ENCODE measurements at regions not wholly inside any gene's neighbourhood (a gene's known extent, or its start where the extent isn't known, plus 50 kb on each side); places are given as distances from the start of the nearest gene placed in this dataset.

- TF ChIP-seq, protein P1, sequence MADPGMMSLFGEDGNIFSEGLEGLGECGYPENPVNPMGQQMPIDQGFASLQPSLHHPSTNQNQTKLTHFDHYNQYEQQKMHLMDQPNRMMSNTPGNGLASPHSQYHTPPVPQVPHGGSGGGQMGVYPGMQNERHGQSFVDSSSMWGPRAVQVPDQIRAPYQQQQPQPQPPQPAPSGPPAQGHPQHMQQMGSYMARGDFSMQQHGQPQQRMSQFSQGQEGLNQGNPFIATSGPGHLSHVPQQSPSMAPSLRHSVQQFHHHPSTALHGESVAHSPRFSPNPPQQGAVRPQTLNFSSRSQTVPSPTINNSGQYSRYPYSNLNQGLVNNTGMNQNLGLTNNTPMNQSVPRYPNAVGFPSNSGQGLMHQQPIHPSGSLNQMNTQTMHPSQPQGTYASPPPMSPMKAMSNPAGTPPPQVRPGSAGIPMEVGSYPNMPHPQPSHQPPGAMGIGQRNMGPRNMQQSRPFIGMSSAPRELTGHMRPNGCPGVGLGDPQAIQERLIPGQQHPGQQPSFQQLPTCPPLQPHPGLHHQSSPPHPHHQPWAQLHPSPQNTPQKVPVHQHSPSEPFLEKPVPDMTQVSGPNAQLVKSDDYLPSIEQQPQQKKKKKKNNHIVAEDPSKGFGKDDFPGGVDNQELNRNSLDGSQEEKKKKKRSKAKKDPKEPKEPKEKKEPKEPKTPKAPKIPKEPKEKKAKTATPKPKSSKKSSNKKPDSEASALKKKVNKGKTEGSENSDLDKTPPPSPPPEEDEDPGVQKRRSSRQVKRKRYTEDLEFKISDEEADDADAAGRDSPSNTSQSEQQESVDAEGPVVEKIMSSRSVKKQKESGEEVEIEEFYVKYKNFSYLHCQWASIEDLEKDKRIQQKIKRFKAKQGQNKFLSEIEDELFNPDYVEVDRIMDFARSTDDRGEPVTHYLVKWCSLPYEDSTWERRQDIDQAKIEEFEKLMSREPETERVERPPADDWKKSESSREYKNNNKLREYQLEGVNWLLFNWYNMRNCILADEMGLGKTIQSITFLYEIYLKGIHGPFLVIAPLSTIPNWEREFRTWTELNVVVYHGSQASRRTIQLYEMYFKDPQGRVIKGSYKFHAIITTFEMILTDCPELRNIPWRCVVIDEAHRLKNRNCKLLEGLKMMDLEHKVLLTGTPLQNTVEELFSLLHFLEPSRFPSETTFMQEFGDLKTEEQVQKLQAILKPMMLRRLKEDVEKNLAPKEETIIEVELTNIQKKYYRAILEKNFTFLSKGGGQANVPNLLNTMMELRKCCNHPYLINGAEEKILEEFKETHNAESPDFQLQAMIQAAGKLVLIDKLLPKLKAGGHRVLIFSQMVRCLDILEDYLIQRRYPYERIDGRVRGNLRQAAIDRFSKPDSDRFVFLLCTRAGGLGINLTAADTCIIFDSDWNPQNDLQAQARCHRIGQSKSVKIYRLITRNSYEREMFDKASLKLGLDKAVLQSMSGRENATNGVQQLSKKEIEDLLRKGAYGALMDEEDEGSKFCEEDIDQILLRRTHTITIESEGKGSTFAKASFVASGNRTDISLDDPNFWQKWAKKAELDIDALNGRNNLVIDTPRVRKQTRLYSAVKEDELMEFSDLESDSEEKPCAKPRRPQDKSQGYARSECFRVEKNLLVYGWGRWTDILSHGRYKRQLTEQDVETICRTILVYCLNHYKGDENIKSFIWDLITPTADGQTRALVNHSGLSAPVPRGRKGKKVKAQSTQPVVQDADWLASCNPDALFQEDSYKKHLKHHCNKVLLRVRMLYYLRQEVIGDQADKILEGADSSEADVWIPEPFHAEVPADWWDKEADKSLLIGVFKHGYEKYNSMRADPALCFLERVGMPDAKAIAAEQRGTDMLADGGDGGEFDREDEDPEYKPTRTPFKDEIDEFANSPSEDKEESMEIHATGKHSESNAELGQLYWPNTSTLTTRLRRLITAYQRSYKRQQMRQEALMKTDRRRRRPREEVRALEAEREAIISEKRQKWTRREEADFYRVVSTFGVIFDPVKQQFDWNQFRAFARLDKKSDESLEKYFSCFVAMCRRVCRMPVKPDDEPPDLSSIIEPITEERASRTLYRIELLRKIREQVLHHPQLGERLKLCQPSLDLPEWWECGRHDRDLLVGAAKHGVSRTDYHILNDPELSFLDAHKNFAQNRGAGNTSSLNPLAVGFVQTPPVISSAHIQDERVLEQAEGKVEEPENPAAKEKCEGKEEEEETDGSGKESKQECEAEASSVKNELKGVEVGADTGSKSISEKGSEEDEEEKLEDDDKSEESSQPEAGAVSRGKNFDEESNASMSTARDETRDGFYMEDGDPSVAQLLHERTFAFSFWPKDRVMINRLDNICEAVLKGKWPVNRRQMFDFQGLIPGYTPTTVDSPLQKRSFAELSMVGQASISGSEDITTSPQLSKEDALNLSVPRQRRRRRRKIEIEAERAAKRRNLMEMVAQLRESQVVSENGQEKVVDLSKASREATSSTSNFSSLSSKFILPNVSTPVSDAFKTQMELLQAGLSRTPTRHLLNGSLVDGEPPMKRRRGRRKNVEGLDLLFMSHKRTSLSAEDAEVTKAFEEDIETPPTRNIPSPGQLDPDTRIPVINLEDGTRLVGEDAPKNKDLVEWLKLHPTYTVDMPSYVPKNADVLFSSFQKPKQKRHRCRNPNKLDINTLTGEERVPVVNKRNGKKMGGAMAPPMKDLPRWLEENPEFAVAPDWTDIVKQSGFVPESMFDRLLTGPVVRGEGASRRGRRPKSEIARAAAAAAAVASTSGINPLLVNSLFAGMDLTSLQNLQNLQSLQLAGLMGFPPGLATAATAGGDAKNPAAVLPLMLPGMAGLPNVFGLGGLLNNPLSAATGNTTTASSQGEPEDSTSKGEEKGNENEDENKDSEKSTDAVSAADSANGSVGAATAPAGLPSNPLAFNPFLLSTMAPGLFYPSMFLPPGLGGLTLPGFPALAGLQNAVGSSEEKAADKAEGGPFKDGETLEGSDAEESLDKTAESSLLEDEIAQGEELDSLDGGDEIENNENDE (IDR thresholded peaks at IDR 0.05; ENCODE audit: insufficient replicate concordance, low read length): no peak
- TF ChIP-seq TBP (IDR thresholded peaks at IDR 0.05; ENCODE audit: low read depth, low read length): no peak
- TF ChIP-seq GABPA (IDR thresholded peaks at IDR 0.05; ENCODE audit: borderline replicate concordance, insufficient read depth, low read length): no peak
- no peak for TF ChIP-seq KDM1A (IDR thresholded peaks at IDR 0.05; ENCODE audit: borderline replicate concordance, low read length)
- no peak for TF ChIP-seq POU5F1 (IDR thresholded peaks at IDR 0.05; ENCODE audit: low read depth, low read length)
- TF ChIP-seq BACH1 (IDR thresholded peaks at IDR 0.05; ENCODE audit: low read length): no peak
- no peak for TF ChIP-seq TAF7 (optimal IDR thresholded peaks at IDR 0.05; ENCODE audit: borderline replicate concordance, low read depth, low read length)
- TF ChIP-seq SAP30 (IDR thresholded peaks at IDR 0.05; ENCODE audit: insufficient read depth, insufficient replicate concordance, low read length): no peak
- TF ChIP-seq RFX5 (IDR thresholded peaks at IDR 0.05; ENCODE audit: borderline replicate concordance, low read depth, low read length): no peak
- no peak for TF ChIP-seq CEBPB (IDR thresholded peaks at IDR 0.05; ENCODE audit: low read depth, low read length)
- TF ChIP-seq TCF12 (IDR thresholded peaks at IDR 0.05; ENCODE audit: low read depth, low read length): no peak
- TF ChIP-seq, protein P2, sequence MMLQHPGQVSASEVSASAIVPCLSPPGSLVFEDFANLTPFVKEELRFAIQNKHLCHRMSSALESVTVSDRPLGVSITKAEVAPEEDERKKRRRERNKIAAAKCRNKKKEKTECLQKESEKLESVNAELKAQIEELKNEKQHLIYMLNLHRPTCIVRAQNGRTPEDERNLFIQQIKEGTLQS (IDR thresholded peaks at IDR 0.05; ENCODE audit: insufficient read depth, low read depth, low read length): no peak
These were observed 462.5 kb upstream of the TBX3 start (continued) for GRCh38 chr12:115146453-115146852.

Data from H1 (cell line).